ENCODE measurements at regions not wholly inside any gene's neighbourhood (a gene's known extent, or its start where the extent isn't known, plus 50 kb on each side); places are given as distances from the start of the nearest gene placed in this dataset.

DNA sequence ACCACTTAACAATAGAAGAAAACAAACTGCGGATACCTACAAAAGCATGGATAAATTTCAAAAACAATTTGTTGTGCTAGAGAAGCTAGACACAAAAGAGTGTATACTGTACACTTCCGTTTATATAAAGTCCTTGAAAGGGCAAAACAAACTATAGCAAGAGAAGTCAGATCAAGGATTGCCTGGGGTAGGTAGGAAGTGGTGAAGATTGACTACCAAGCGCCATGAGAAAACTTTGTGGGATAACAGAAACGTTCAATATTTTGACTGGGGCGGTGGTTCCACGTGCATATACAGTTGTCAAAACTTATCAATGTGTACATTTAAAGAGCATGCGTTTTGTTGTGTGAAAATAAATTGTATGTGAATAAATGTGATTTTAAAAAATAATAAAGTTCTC is 55.6 kb upstream of the CCL2 start:
- no peak overlapping the region for H3K4me3 ChIP-seq (replicated peaks in 1 of 3; ENCODE audit: insufficient read depth in 1 of 3, low read depth in 2 of 3, low read length in 3 of 3)
- H4K20me1 ChIP-seq (ENCODE audit: insufficient read depth, low read length): no peaks in the 10 kb centered on the region
- FAIRE-seq (no peak), ATAC-seq (no peak), DNase-seq (ENCODE audit: low spot score) (no peak)
- H3K79me2 ChIP-seq (ENCODE audit: insufficient read depth, low read length): no peaks in the 10 kb centered on the region
- no peak overlapping the region for H3K9ac ChIP-seq (ENCODE audit: insufficient read depth, low read depth, low read length)
- no peak overlapping the region for H2AFZ ChIP-seq (ENCODE audit: low read length)
- in situ Hi-C loops (cut with HindIII; ENCODE audit: extremely low pct_ligation_motif_present, low pct_unique_long_range_greater_than_20kb) (no loop called here), intact Hi-C loops (cut with micrococcal nuclease; ENCODE audit: unreplicated experiment) (no loop called here)
- POLR2A ChIA-PET: no interaction called here
- H3K36me3 ChIP-seq (replicated peaks in 1 of 2; ENCODE audit: control insufficient read depth in 1 of 2, insufficient read depth in 2 of 2, low read length in 2 of 2): no peaks in the 10 kb centered on the region
- 14% methylated on average over 7 of the region's 7 CpGs for WGBS (ENCODE audit: low lambda C conversion rate)
- H3K4me1 ChIP-seq (ENCODE audit: insufficient read depth, low read length): no peaks in the 10 kb centered on the region
- no TSS peak for BruUV-seq (replicated peaks)
- CTCF ChIA-PET (ENCODE audit: low intra/inter-chr PET ratio, low total read pairs): interaction anchor here (1.1 to 8.3 kb wide), 4 partner anchors 107 to 169 kb away, joined by 3 to 246 read pairs (median 6); partner anchors contain the start of gene CCL1
- no peaks in the 10 kb centered on the region for H3K27me3 ChIP-seq (ENCODE audit: control insufficient read depth in 1 of 2, insufficient read depth in 2 of 2, low read length in 2 of 2)
- no peak for TF ChIP-seq HOMEZ (CRISPR knock-in tag; IDR thresholded peaks at IDR 0.05; ENCODE audit: low read depth)
- TF ChIP-seq FOXP1 (IDR thresholded peaks at IDR 0.05): no peak
- TF ChIP-seq FOXP1 (CRISPR knock-in tag; IDR thresholded peaks at IDR 0.05): no peak
- TF ChIP-seq ZNF274 (CRISPR knock-in tag; IDR thresholded peaks at IDR 0.05): no peak
- TF ChIP-seq TMF1 (CRISPR knock-in tag; IDR thresholded peaks at IDR 0.05; ENCODE audit: low read depth): no peak
- TF ChIP-seq, protein P1, sequence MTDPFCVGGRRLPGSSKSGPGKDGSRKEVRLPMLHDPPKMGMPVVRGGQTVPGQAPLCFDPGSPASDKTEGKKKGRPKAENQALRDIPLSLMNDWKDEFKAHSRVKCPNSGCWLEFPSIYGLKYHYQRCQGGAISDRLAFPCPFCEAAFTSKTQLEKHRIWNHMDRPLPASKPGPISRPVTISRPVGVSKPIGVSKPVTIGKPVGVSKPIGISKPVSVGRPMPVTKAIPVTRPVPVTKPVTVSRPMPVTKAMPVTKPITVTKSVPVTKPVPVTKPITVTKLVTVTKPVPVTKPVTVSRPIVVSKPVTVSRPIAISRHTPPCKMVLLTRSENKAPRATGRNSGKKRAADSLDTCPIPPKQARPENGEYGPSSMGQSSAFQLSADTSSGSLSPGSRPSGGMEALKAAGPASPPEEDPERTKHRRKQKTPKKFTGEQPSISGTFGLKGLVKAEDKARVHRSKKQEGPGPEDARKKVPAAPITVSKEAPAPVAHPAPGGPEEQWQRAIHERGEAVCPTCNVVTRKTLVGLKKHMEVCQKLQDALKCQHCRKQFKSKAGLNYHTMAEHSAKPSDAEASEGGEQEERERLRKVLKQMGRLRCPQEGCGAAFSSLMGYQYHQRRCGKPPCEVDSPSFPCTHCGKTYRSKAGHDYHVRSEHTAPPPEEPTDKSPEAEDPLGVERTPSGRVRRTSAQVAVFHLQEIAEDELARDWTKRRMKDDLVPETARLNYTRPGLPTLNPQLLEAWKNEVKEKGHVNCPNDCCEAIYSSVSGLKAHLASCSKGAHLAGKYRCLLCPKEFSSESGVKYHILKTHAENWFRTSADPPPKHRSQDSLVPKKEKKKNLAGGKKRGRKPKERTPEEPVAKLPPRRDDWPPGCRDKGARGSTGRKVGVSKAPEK (CRISPR knock-in tag; IDR thresholded peaks at IDR 0.05; ENCODE audit: borderline replicate concordance): no peak
- TF ChIP-seq PRDM10 (CRISPR knock-in tag; IDR thresholded peaks at IDR 0.05; ENCODE audit: low read depth): no peak
- no peak for TF ChIP-seq PHF5A (CRISPR knock-in tag; IDR thresholded peaks at IDR 0.05; ENCODE audit: low read depth, unreplicated experiment)
- TF ChIP-seq HNRNPUL1 (IDR thresholded peaks at IDR 0.05; ENCODE audit: low read depth, low read length): no peak
- no peak for TF ChIP-seq ZNF75D (CRISPR knock-in tag; IDR thresholded peaks at IDR 0.05; ENCODE audit: borderline replicate concordance)
- TF ChIP-seq GRHL1 (CRISPR knock-in tag; conservative IDR thresholded peaks at IDR 0.05): no peak
- TF ChIP-seq ZNF207 (IDR thresholded peaks at IDR 0.05; ENCODE audit: borderline replicate concordance): no peak
- no peak for TF ChIP-seq ZNF33B (CRISPR knock-in tag; IDR thresholded peaks at IDR 0.05)
- no peak for TF ChIP-seq ZNF124 (CRISPR knock-in tag; IDR thresholded peaks at IDR 0.05)
- TF ChIP-seq ETV5 (CRISPR knock-in tag; IDR thresholded peaks at IDR 0.05; ENCODE audit: borderline replicate concordance): no peak
- no peak for TF ChIP-seq ZNF354B (CRISPR knock-in tag; IDR thresholded peaks at IDR 0.05)
- H3K27ac ChIP-seq (ENCODE audit: extremely low read length, insufficient read depth, low read length): no peak overlapping the region
- H3K4me2 ChIP-seq (ENCODE audit: low read depth, low read length): no peak overlapping the region
- H3K9me3 ChIP-seq (ENCODE audit: low read length): no peaks in the 10 kb centered on the region

Data from HepG2 (cell line).